Suprapubic skin (tissue), 4 donors: ENCODE measurements at regions not wholly inside any gene's neighbourhood (a gene's known extent, or its start where the extent isn't known, plus 50 kb on each side); places are given as distances from the start of the nearest gene placed in this dataset.

Experiments used
- DNase-seq, 2 donors: peaks; one replicate each; pipeline ENCODE4 v3.0.0-alpha.2; 2019; ENCODE audit warnings: low spot score in 2 of 2
- H3K27ac ChIP-seq: fragments of 200-600 bp; sonication (generic); one replicate; pipeline ENCODE4 v1.5.1; 2019
- H3K27me3 ChIP-seq: fragments of 200-600 bp; sonication (generic); one replicate; pipeline ENCODE4 v1.5.1; 2019
- H3K36me3 ChIP-seq: fragments of 200-600 bp; sonication (generic); one replicate; pipeline ENCODE4 v1.5.1; 2019
- H3K4me1 ChIP-seq: fragments of 200-600 bp; sonication (generic); one replicate; pipeline ENCODE4 v1.5.1; 2019
- H3K4me3 ChIP-seq: fragments of 200-600 bp; sonication (generic); one replicate; pipeline ENCODE4 v1.5.1; 2019; ENCODE audit warnings: mild to moderate bottlenecking
- H3K9me3 ChIP-seq: fragments of 200-600 bp; sonication (generic); one replicate; pipeline ENCODE4 v1.5.1; 2019
- CTCF ChIP-seq, 2 donors: fragments of 200-600 bp in 1 of 2; fragments of 450-650 bp in 1 of 2; sonication (generic) in 1 of 2; IDR thresholded peaks; one replicate each; pipeline ENCODE4 v1.5.1; 2016 to 2019; ENCODE audit warnings: antibody characterized with exemption in 2 of 2, mild to moderate bottlenecking in 1 of 2, moderate library complexity in 1 of 2
- EP300 ChIP-seq: sonication (generic); formaldehyde crosslinking; IDR thresholded peaks from one replicate; pipeline ENCODE4 v1.6.1; 2017; ENCODE audit warnings: antibody characterized with exemption
- POLR2A ChIP-seq, 2 donors: fragments of 450-650 bp; IDR thresholded peaks; one replicate each; pipeline ENCODE4 v1.6.1; 2017; ENCODE audit warnings: antibody characterized with exemption in 2 of 2, mild to moderate bottlenecking in 2 of 2, moderate library complexity in 2 of 2
- POLR2AphosphoS5 ChIP-seq, 3 donors: sonication (generic); formaldehyde crosslinking; IDR thresholded peaks; one replicate each; pipeline ENCODE4 v1.6.1; 2017; ENCODE audit warnings: antibody characterized with exemption in 3 of 3
- WGBS: methylation state at CpG from one replicate; pipeline ENCODE4 v1.1.5; 2018; 5-methylcytosine and 5-hydroxymethylcytosine counted together

- H3K27ac ChIP-seq: no peak overlapping the region
- no peak for DNase-seq
- H3K36me3 ChIP-seq: no peaks in the 10 kb centered on the region
- no peak overlapping the region for H3K4me3 ChIP-seq
- H3K27me3 ChIP-seq: no peaks in the 10 kb centered on the region
- no peaks in the 10 kb centered on the region for H3K4me1 ChIP-seq
- TF ChIP-seq CTCF (IDR thresholded peaks at IDR 0.05): no peak
- no peak for TF ChIP-seq POLR2A (IDR thresholded peaks at IDR 0.05)
- WGBS: 88% methylated on average over 2 of the region's 2 CpGs
- no peaks in the 10 kb centered on the region for H3K9me3 ChIP-seq
These were observed 241.6 kb downstream of the CDK5RAP2 start for GRCh38 chr9:120338340-120338739.

- Histone ChIP-seq H3K27ac (no peak overlapping the region), H3K36me3 (no peaks in the 10 kb centered on the region), H3K4me3 (no peak overlapping the region), H3K4me1 (no peaks in the 10 kb centered on the region), H3K27me3 (no peaks in the 10 kb centered on the region), H3K9me3 (no peaks in the 10 kb centered on the region)
- 91% methylated on average over 4 of the region's 4 CpGs for WGBS
- no peak for DNase-seq
- TF ChIP-seq POLR2A (IDR thresholded peaks at IDR 0.05) (no peak), POLR2AphosphoS5 (IDR thresholded peaks at IDR 0.05) (no peak), EP300 (no peak), CTCF (IDR thresholded peaks at IDR 0.05) (no peak)
These were observed 242.8 kb downstream of the CDK5RAP2 start for GRCh38 chr9:120337131-120337530.

GRCh38 chr9:120336753-120337090 lies 243.2 kb downstream of the CDK5RAP2 start:
- TF ChIP-seq POLR2A (IDR thresholded peaks at IDR 0.05) (no peak), EP300 (no peak), CTCF (IDR thresholded peaks at IDR 0.05) (no peak), POLR2AphosphoS5 (IDR thresholded peaks at IDR 0.05) (no peak)
- Histone ChIP-seq H3K9me3 (no peaks in the 10 kb centered on the region), H3K27me3 (no peaks in the 10 kb centered on the region), H3K4me3 (no peak overlapping the region), H3K36me3 (no peaks in the 10 kb centered on the region), H3K4me1 (no peaks in the 10 kb centered on the region), H3K27ac (no peak overlapping the region)
- 73% methylated on average over 4 of the region's 4 CpGs for WGBS
- no peak for DNase-seq

GRCh38 chr9:120336021-120336752 lies 243.8 kb downstream of the CDK5RAP2 start:
- Histone ChIP-seq H3K4me3 (no peak overlapping the region), H3K27me3 (no peaks in the 10 kb centered on the region), H3K27ac (no peak overlapping the region), H3K36me3 (no peaks in the 10 kb centered on the region), H3K9me3 (no peaks in the 10 kb centered on the region), H3K4me1 (no peaks in the 10 kb centered on the region)
- 58% methylated on average over 6 of the region's 6 CpGs for WGBS
- TF ChIP-seq POLR2AphosphoS5 (IDR thresholded peaks at IDR 0.05) (no peak), EP300 (no peak), POLR2A (IDR thresholded peaks at IDR 0.05) (no peak), CTCF (IDR thresholded peaks at IDR 0.05) (no peak)
- no peak for DNase-seq

- no peak overlapping the region for H3K4me3 ChIP-seq
- H3K27me3 ChIP-seq: no peaks in the 10 kb centered on the region
- H3K36me3 ChIP-seq: no peaks in the 10 kb centered on the region
- no peaks in the 10 kb centered on the region for H3K9me3 ChIP-seq
- no peak overlapping the region for H3K27ac ChIP-seq
- DNase-seq: no peak
- WGBS: 85% methylated on average over 3 of the region's 3 CpGs
- H3K4me1 ChIP-seq: no peaks in the 10 kb centered on the region
- TF ChIP-seq POLR2A (IDR thresholded peaks at IDR 0.05): no peak
- TF ChIP-seq EP300: no peak
- TF ChIP-seq POLR2AphosphoS5 (IDR thresholded peaks at IDR 0.05): no peak
- TF ChIP-seq CTCF (IDR thresholded peaks at IDR 0.05): no peak
These were observed 248.1 kb downstream of the CDK5RAP2 start for GRCh38 chr9:120331913-120332312.
